HepG2 (cell line): ENCODE measurements at regions not wholly inside any gene's neighbourhood (a gene's known extent, or its start where the extent isn't known, plus 50 kb on each side); places are given as distances from the start of the nearest gene placed in this dataset.

Experiments
- ATAC-seq: fragments of 200-7000 bp; cut with Tn5 transposase; 3 replicates; pipeline ENCODE4 v1.9.1; 2020; ENCODE audit warnings: mild to moderate bottlenecking, moderate library complexity
- BruUV-seq: library from RNA; stranded (reverse); fragments of 400-500 nt; replicated peaks from 2 replicates; lab custom pipeline; 2021; lab: Mats Ljungman, UMichigan
- CTCF ChIA-PET: fragments of 300-600 bp; formaldehyde crosslinking; extraction: SDS; loops from one replicate; lab custom pipeline; 2021; ENCODE audit warnings: low total read pairs, inconsistent platforms, low intra/inter-chr PET ratio; lab: Yijun Ruan, JAX
- POLR2A ChIA-PET: fragments of 350-600 bp; sonication (Branson Sonifier 250); formaldehyde crosslinking; loops from one replicate; lab custom pipeline; 2020; ENCODE audit warnings: antibody characterized with exemption, inconsistent platforms; lab: Yijun Ruan, JAX
- DNase-seq: peaks from one replicate; pipeline ENCODE4 v3.0.0-alpha.2; 2015; ENCODE audit warnings: low spot score
- FAIRE-seq: peaks from 3 replicates; lab custom pipeline; 2011; peaks lifted over from hg19 to GRCh38; lab: Jason Lieb, UNC
- H2AFZ ChIP-seq: one replicate; pipeline ENCODE4 v1.6.1; 2011; ENCODE audit warnings: low read length, inconsistent platforms
- H3K27ac ChIP-seq: fragments of 300-600 bp; 3 replicates; pipeline ENCODE4 v1.8.0; 2011; ENCODE audit warnings: mixed run types, mild to moderate bottlenecking, mixed read lengths, low read length, inconsistent platforms; ENCODE audit not compliant: insufficient read depth; ENCODE audit errors: extremely low read length
- H3K27me3 ChIP-seq, 2 experiments: fragments of 200-600 bp in 1 of 2; 2 replicates in 1 of 2; 3 replicates in 1 of 2; pipeline versions ENCODE4 v1.6.0 to v1.8.0; 2011; ENCODE audit warnings: low read length in 2 of 2, mild to moderate bottlenecking in 2 of 2, moderate library complexity in 2 of 2, inconsistent platforms in 1 of 2; ENCODE audit not compliant: insufficient read depth in 2 of 2, control insufficient read depth in 1 of 2
- H3K36me3 ChIP-seq, 2 experiments: fragments of 200-600 bp in 1 of 2; replicated peaks in 1 of 2; 2 replicates in 1 of 2; 3 replicates in 1 of 2; pipeline versions ENCODE4 v1.5.1 to v1.8.0; 2011; ENCODE audit warnings: low read length in 2 of 2, inconsistent platforms in 1 of 2; ENCODE audit not compliant: insufficient read depth in 2 of 2, control insufficient read depth in 1 of 2
- H3K4me1 ChIP-seq: 2 replicates; pipeline ENCODE4 v1.5.1; 2012; ENCODE audit warnings: low read length, inconsistent platforms; ENCODE audit not compliant: insufficient read depth
- H3K4me2 ChIP-seq: 2 replicates; pipeline ENCODE4 v1.6.0; 2011; ENCODE audit warnings: low read depth, low read length, inconsistent platforms
- H3K4me3 ChIP-seq, 3 experiments: fragments of 200-600 bp in 1 of 3; sonication (generic), shearing (Covaris generic) in 1 of 3; replicated peaks in 1 of 3; 2 replicates each; pipeline ENCODE4 v1.5.1; 2011 to 2016; ENCODE audit warnings: low read length in 3 of 3, inconsistent platforms in 2 of 3, low read depth in 2 of 3, mild to moderate bottlenecking in 2 of 3, control low read depth in 1 of 3, mixed read lengths in 1 of 3; ENCODE audit not compliant: insufficient read depth in 1 of 3
- H3K79me2 ChIP-seq: one replicate; pipeline ENCODE4 v1.6.1; 2011; ENCODE audit warnings: low read length, inconsistent platforms; ENCODE audit not compliant: insufficient read depth
- H3K9ac ChIP-seq: 2 replicates; pipeline ENCODE4 v1.6.0; 2011; ENCODE audit warnings: mild to moderate bottlenecking, low read depth, low read length, inconsistent platforms; ENCODE audit not compliant: insufficient read depth
- H3K9me3 ChIP-seq: 2 replicates; pipeline ENCODE4 v1.5.1; 2012; ENCODE audit warnings: mild to moderate bottlenecking, low read length
- H4K20me1 ChIP-seq: 2 replicates; pipeline ENCODE4 v1.6.0; 2011; ENCODE audit warnings: inconsistent platforms, mild to moderate bottlenecking, low read length, moderate library complexity; ENCODE audit not compliant: insufficient read depth
- CCAR2 ChIP-seq: fragments of 200-400 bp; formaldehyde crosslinking; optimal IDR thresholded peaks from 2 replicates; pipeline ENCODE3; 2018; ENCODE audit warnings: low read depth, mild to moderate bottlenecking, low read length, moderate library complexity
- ISX ChIP-seq: sonication (generic); formaldehyde crosslinking; conservative IDR thresholded peaks from 2 replicates; pipeline ENCODE4 v1.5.0; 2020; ENCODE audit warnings: missing genetic modification reagents
- KLF11 ChIP-seq: IDR thresholded peaks from 2 replicates; pipeline ENCODE4 v1.6.1; 2016; ENCODE audit warnings: missing compliant biosample characterization
- SNAI1 ChIP-seq: sonication (generic); formaldehyde crosslinking; IDR thresholded peaks from 2 replicates; pipeline ENCODE4 v1.5.0; 2020; ENCODE audit warnings: mild to moderate bottlenecking, missing genetic modification reagents, borderline replicate concordance
- SRSF1 ChIP-seq: fragments of 200-400 bp; formaldehyde crosslinking; optimal IDR thresholded peaks from 2 replicates; pipeline ENCODE3; 2017; ENCODE audit warnings: mild to moderate bottlenecking, low read depth, low read length, moderate library complexity
- XBP1 ChIP-seq: sonication (generic); formaldehyde crosslinking; IDR thresholded peaks from 2 replicates; pipeline ENCODE4 v1.5.0; 2020; ENCODE audit warnings: missing genetic modification reagents
- ZBTB38 ChIP-seq: sonication (generic); formaldehyde crosslinking; IDR thresholded peaks from 2 replicates; pipeline ENCODE4 v1.5.1; 2020; ENCODE audit warnings: mild to moderate bottlenecking, missing genetic modification reagents
- WGBS: methylation state at CpG from one replicate; pipeline ENCODE4 v1.1.6; 2017; ENCODE audit warnings: low lambda C conversion rate; 5-methylcytosine and 5-hydroxymethylcytosine counted together
- in situ Hi-C: cut with HindIII; loops from 2 replicates; pipeline ENCODE4 v1.10.0; 2017; ENCODE audit warnings: low pct_unique_long_range_greater_than_20kb; ENCODE audit not compliant: extremely low pct_ligation_motif_present
- intact Hi-C: fragments of 100-400 bp; cut with micrococcal nuclease; formaldehyde crosslinking; loops from one replicate; pipeline ENCODE4 v1.10.0; 2022; ENCODE audit not compliant: unreplicated experiment
- TF ChIP-seq, protein P1 (sequence below): sonication (generic); formaldehyde crosslinking; IDR thresholded peaks from 2 replicates; pipeline ENCODE4 v1.9.0; 2021; ENCODE audit warnings: missing genetic modification reagents, borderline replicate concordance
- TF ChIP-seq, protein P2 (sequence below): sonication (generic); formaldehyde crosslinking; IDR thresholded peaks from 2 replicates; pipeline ENCODE4 v1.5.0; 2020; ENCODE audit warnings: missing genetic modification reagents
- TF ChIP-seq, protein P3 (sequence below): sonication (generic); formaldehyde crosslinking; IDR thresholded peaks from 2 replicates; pipeline ENCODE4 v1.4.0; 2020; ENCODE audit warnings: missing genetic modification reagents, mild to moderate bottlenecking, borderline replicate concordance

DNA sequence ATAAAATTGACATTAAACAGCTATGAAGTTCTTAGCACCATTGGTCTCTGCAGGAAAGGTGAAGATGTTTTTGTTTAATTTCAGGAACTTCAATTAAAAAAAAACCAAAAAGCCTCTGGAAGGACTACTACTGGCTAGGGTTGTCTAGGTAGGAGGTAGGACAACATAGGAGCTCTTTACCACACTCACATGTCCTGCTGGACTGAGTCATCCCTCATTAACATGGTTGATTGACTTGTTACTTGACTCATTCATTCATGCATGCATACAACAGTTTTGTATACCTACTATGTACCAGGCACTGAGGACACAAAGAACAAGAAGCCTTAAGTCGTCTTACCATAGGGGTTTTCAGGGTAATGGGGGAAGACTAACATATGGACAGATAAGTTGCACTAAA lies 216.9 kb upstream of the ARHGAP20 start:
- no peak overlapping the region for H3K4me2 ChIP-seq
- TF ChIP-seq SRSF1 (no peak), ZBTB38 (no peak), ISX (no peak), SNAI1 (CRISPR knock-in tag) (no peak), XBP1 (no peak), CCAR2 (no peak), KLF11 (CRISPR knock-in tag) (no peak)
- TF ChIP-seq, protein P1, sequence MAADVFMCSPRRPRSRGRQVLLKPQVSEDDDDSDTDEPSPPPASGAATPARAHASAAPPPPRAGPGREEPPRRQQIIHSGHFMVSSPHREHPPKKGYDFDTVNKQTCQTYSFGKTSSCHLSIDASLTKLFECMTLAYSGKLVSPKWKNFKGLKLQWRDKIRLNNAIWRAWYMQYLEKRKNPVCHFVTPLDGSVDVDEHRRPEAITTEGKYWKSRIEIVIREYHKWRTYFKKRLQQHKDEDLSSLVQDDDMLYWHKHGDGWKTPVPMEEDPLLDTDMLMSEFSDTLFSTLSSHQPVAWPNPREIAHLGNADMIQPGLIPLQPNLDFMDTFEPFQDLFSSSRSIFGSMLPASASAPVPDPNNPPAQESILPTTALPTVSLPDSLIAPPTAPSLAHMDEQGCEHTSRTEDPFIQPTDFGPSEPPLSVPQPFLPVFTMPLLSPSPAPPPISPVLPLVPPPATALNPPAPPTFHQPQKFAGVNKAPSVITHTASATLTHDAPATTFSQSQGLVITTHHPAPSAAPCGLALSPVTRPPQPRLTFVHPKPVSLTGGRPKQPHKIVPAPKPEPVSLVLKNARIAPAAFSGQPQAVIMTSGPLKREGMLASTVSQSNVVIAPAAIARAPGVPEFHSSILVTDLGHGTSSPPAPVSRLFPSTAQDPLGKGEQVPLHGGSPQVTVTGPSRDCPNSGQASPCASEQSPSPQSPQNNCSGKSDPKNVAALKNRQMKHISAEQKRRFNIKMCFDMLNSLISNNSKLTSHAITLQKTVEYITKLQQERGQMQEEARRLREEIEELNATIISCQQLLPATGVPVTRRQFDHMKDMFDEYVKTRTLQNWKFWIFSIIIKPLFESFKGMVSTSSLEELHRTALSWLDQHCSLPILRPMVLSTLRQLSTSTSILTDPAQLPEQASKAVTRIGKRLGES (CRISPR knock-in tag), result no peak
- TF ChIP-seq, protein P2, sequence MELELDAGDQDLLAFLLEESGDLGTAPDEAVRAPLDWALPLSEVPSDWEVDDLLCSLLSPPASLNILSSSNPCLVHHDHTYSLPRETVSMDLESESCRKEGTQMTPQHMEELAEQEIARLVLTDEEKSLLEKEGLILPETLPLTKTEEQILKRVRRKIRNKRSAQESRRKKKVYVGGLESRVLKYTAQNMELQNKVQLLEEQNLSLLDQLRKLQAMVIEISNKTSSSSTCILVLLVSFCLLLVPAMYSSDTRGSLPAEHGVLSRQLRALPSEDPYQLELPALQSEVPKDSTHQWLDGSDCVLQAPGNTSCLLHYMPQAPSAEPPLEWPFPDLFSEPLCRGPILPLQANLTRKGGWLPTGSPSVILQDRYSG (CRISPR knock-in tag), result no peak
- TF ChIP-seq, protein P3, sequence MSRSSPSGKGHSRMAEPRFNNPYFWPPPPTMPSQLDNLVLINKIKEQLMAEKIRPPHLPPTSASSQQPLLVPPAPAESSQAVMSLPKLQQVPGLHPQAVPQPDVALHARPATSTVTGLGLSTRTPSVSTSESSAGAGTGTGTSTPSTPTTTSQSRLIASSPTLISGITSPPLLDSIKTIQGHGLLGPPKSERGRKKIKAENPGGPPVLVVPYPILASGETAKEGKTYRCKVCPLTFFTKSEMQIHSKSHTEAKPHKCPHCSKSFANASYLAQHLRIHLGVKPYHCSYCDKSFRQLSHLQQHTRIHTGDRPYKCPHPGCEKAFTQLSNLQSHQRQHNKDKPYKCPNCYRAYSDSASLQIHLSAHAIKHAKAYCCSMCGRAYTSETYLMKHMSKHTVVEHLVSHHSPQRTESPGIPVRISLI (CRISPR knock-in tag), result no peak
- CTCF ChIA-PET, result no interaction called here
- intact Hi-C loops (no loop called here), in situ Hi-C loops (no loop called here)
- H4K20me1 ChIP-seq, result no peaks in the 10 kb centered on the region
- no peaks in the 10 kb centered on the region for H3K9me3 ChIP-seq
- H3K4me3 ChIP-seq, result no peak overlapping the region
- 0% methylated on average over 1 of the region's 1 CpG for WGBS
- no peak overlapping the region for H3K9ac ChIP-seq
- H3K27me3 ChIP-seq, result no peaks in the 10 kb centered on the region
- FAIRE-seq (no peak), ATAC-seq (no peak), DNase-seq (no peak)
- BruUV-seq, result no TSS peak
- H3K36me3 ChIP-seq, result no peaks in the 10 kb centered on the region
- H3K4me1 ChIP-seq, result no peaks in the 10 kb centered on the region
- H3K79me2 ChIP-seq, result no peaks in the 10 kb centered on the region
- POLR2A ChIA-PET, result no interaction called here
- H2AFZ ChIP-seq, result no peak overlapping the region
- no peak overlapping the region for H3K27ac ChIP-seq
